WTC11 (cell line): ENCODE measurements at regions not wholly inside any gene's neighbourhood (a gene's known extent, or its start where the extent isn't known, plus 50 kb on each side); places are given as distances from the start of the nearest gene placed in this dataset.

Experiments
- TF ChIP-seq, protein P1 (sequence below): fragments of 200-600 bp; IDR thresholded peaks from 2 replicates; pipeline ENCODE4 v1.8.0; 2022; ENCODE audit warnings: antibody characterized with exemption
- TF ChIP-seq, protein P2 (sequence below): sonication (generic); formaldehyde crosslinking; IDR thresholded peaks from 2 replicates; pipeline ENCODE4 v1.8.1; 2023; ENCODE audit warnings: mild to moderate bottlenecking, missing genetic modification reagents, moderate library complexity

DNA sequence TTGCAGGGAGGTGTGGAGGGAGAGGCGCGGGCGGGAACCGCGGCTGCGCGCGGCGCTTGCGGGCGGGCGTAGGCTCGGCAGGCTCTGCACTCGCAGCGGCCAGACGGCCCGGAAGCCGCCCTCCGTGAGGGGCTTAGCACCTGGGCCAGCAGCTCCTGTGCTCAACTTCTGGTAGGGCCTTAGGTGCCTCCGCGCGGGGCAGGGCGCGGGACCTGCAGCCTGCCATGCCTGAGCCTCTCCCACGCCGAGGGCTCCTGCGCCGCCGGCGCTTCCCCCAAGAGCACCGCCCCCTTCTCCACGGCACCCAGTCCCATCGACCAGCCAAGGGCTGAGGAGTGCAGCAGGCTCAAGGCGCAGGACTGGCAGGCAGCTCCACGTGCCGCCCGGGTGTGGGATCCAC lies 940.8 kb upstream of the PCDH9 start:
- TF ChIP-seq, protein P1, sequence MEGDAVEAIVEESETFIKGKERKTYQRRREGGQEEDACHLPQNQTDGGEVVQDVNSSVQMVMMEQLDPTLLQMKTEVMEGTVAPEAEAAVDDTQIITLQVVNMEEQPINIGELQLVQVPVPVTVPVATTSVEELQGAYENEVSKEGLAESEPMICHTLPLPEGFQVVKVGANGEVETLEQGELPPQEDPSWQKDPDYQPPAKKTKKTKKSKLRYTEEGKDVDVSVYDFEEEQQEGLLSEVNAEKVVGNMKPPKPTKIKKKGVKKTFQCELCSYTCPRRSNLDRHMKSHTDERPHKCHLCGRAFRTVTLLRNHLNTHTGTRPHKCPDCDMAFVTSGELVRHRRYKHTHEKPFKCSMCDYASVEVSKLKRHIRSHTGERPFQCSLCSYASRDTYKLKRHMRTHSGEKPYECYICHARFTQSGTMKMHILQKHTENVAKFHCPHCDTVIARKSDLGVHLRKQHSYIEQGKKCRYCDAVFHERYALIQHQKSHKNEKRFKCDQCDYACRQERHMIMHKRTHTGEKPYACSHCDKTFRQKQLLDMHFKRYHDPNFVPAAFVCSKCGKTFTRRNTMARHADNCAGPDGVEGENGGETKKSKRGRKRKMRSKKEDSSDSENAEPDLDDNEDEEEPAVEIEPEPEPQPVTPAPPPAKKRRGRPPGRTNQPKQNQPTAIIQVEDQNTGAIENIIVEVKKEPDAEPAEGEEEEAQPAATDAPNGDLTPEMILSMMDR: no peak
- TF ChIP-seq, protein P2, sequence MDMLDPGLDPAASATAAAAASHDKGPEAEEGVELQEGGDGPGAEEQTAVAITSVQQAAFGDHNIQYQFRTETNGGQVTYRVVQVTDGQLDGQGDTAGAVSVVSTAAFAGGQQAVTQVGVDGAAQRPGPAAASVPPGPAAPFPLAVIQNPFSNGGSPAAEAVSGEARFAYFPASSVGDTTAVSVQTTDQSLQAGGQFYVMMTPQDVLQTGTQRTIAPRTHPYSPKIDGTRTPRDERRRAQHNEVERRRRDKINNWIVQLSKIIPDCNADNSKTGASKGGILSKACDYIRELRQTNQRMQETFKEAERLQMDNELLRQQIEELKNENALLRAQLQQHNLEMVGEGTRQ (CRISPR knock-in tag): no peak
